GM08714 (cell line): ENCODE measurements at regions not wholly inside any gene's neighbourhood (a gene's known extent, or its start where the extent isn't known, plus 50 kb on each side); places are given as distances from the start of the nearest gene placed in this dataset.
"Not testable (repeated sequence)": the region's sequence is repeated elsewhere in the genome, so short reads cannot be mapped to it uniquely, and the experiment has no call there.

Experiments
- H3K4me3 ChIP-seq: fragments of 200-500 bp; sonication (Bioruptor generic); 2 replicates; pipeline ENCODE4 v1.5.1; 2014; ENCODE audit warnings: mild to moderate bottlenecking, low read length, inconsistent platforms
- ZNF274 ChIP-seq: IDR thresholded peaks from 2 replicates; pipeline ENCODE4 v1.6.1; 2012; ENCODE audit warnings: mild to moderate bottlenecking, low read depth, low read length

DNA sequence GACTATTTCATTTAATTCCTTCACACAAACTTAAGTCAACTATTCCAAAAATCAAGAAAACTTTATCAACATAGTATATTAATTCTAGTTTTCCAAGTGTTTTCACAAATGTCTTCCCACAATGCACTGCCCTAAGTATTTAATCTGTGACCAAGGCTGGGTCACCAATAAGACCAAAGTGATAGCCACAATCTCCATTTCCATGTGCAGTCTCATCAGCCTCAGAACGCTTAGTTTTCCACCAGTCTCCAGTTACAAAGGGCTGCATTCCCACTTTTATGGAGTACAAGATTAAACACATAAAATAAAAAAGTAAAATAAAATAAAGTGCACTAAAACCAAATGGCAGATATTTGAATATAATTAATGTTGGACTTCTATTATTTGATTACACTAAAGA, 371.6 kb upstream of the CCNH start:
- TF ChIP-seq ZNF274: no peak
- H3K4me3 ChIP-seq: no peak overlapping the region

DNA sequence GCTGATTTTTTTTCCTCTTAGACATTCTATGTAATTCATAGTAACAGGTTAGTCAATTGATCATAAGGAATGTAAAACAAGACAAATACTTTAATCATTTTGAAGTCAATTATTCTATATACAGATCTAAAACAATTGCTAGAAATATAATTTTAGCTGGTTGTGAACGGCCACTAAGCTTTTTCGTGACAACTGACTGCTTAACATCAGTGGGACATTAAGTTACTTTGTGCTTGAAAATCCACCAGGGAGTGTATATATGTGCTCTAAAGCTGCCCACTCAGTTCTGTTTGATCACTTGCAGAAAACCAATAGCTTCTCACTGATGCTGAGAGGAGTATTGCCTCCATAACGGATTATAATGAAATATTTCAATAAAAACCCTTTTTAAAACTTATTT, 370.2 kb upstream of the CCNH start:
- TF ChIP-seq ZNF274: no peak
- no peak overlapping the region for H3K4me3 ChIP-seq

DNA sequence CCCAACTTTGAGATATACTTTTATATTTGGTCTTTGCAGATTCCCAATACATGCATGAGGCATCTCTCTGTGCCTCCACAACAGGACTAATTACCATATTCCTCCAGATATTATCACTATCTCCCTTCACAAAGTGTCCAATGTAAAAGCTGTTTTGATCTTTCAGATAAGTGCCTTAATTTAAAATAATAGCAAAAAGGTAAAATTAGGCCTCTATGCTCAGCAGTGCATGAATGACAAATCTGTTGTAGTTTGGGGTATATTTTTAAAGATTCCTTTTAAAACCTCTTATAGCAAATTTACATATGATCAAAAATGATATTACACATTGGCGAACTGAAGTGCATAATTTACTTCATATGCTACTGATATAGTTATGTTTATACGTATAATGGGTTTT, 369.2 kb upstream of the CCNH start:
- no peak for TF ChIP-seq ZNF274
- no peak overlapping the region for H3K4me3 ChIP-seq

DNA sequence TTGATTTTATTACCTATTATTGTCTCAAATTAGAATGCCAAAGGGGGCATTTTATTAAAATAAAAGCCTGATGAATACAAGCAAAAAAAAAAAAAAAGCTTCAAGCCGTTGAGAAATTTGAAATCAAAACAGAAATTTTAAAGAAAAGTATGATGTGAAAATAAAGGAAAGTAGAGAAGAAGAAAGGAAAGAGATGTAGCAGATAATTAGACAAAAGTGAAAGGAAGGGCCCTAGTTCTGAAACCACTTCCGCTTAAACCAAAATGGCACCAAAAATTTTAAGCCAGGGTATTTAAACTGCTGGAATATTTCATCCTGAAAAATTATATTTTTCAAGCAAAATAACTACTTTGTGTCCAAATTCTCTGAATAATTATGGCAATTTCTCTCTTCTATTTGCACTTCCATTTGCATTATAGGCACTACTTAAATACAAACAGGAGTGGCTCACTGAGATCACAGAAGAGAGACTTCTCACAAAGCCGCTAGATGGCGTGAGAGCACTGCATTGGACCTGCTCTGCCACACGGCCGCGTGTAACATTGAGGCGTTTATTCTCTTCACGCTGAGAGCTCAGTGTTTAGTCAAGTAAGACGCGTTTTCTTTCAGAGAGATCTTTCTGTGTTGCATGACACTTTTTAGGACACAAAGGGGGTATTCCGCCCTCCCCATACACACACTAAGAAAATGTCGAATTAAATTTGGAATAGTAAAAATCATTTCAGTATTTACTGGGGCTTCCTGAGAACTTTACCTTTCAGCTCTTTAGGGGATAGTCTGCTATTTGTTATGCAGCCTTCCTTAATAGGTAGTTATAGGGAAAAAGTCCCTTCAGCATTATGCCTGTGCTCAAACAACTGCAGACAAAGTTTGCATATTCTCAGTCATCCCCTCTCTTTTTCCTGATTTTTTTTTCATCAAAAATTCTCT, 368.4 kb upstream of the CCNH start:
- H3K4me3 ChIP-seq: no peak overlapping the region
- TF ChIP-seq ZNF274: no peak

DNA sequence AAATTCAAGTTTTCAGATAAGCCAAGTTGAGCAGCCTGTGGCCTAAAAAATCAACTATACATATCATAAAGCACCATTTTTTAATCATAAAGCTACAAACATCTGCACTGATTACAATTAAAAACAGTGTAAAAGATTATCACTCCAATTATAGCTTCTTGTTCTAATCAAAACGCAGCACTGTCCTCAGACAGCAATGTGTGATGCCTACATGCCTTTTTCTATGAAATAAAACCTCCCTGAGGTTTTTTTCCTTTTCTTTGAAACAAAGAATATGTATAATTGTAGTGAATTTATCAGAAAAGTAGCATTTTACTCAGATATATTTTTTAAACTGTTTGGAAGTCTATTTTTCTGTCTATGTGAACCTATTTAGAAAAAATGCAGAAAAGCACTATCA, 366.1 kb upstream of the CCNH start:
- H3K4me3 ChIP-seq: no peak overlapping the region
- TF ChIP-seq ZNF274: no peak

DNA sequence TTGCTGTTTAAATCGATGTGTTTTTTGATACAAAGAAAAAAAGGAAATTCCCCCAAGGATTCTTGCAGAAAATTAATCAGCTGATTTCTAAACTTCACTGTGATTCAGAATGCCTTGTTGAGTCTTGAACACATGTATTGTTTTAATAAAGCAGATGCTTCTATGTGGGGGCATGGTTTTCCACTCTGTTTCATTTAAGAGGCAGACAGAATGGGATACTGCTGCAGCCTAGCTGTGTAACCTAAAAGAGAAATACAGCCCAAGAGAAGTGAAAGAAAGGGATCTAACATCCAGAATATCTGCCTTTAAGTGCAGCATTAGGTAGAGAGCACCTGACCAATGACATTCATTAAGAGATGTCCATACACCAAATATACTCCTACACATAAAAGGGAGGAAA, 365.1 kb upstream of the CCNH start:
- no peak overlapping the region for H3K4me3 ChIP-seq
- TF ChIP-seq ZNF274: no peak

DNA sequence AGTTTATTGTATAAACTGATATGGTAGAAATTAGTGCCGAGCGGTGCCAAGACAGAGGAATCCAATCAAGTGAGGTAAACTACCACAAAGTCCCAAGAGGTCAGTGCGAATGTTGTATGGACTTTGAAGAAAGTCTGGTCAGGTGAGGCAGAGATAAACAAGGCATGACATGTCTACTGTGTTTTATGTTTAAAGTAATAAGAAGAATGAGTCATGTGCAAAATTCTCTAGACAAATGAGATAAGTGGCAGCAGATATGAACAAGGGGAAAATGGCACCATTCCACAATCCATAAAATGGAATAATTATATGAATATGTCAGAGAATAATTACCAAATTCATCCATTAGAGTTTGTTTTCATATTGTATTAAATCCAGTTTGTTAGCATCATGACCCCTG, 364.1 kb upstream of the CCNH start:
- no peak overlapping the region for H3K4me3 ChIP-seq
- TF ChIP-seq ZNF274: no peak

DNA sequence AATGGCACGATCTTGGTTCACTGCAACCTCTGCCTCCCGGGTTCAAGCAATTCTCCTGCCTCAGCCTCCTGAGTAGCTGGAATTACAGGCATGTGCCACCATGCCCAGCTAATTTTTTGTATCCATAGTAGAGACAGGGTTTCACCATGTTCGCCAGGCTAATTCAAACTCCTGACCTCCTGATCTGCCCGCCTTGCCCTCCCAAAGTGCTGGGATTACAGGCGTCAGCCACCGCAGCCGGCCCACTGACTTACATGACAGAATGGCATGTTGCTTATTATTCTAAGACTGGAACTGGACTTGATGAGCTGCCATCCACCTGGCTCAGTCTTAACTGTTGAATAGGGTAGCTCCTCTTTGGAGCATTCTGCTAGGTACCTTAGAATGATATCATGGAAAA, 363.6 kb upstream of the CCNH start:
- not testable (repeated sequence) for H3K4me3 ChIP-seq

DNA sequence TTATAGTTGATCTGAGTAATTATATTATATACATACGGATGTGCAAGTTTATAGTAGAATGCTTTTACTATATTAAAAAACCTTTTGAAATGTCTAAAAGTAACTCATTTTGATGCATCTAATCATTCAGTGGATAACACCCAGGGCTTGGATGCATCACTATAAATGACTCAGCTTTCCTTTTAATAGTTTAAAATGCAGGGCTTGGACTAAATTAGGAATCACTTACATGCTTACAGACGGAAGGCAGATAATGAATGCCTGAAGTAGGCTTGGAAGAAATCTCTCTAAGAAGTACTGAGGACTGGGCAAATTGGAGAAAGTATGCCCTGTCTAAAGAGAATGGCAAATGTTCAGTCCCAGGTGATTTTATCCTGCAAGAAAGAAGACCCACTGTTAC, 362.5 kb upstream of the CCNH start:
- no peak for TF ChIP-seq ZNF274
- H3K4me3 ChIP-seq: no peak overlapping the region

DNA sequence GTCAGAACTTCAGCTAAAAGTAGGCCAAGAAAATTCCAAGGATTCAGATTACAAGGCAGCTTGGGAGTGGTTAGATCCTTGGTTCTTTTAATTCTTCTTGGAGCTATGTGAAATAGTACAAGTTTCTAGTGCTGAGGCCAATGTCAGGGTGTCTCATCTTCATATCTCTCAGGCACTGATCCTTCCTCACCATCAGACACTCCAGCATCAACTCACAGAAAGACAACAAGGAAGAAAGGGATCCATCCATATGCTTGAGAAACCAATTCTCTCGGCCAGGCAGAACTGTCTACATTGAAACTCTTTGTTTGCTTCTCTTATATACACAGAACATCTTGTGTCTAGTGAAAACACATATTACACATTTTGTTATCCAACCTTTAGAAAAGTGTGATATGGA, 362.1 kb upstream of the CCNH start:
- no peak overlapping the region for H3K4me3 ChIP-seq
- TF ChIP-seq ZNF274: no peak

DNA sequence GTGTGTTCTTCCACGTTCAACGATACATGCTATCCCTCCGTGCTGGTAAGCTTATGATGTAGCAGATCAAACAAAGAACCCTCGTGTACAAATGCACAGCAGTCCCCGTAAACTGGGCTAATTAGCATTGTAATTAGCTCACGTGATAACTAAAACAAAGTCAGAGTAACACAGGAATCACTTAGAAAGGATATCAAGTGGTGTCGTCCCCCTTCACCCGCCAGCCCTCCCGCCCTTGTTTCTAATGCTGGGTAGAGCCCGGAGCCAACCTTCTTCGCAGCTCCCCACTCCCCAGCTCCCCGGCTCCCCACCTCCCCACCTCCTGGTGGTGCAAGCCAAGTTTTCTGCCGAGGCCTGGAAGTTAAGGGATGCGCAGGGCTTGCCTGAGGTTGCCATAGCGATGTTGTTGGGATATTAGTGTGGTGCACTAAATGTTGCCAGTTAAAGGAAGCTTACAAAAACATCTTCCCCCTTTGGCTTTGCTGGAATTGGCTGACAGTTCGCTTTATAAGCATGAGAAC, 357.9 kb upstream of the CCNH start:
- TF ChIP-seq ZNF274: no peak
- H3K4me3 ChIP-seq: no peak overlapping the region

DNA sequence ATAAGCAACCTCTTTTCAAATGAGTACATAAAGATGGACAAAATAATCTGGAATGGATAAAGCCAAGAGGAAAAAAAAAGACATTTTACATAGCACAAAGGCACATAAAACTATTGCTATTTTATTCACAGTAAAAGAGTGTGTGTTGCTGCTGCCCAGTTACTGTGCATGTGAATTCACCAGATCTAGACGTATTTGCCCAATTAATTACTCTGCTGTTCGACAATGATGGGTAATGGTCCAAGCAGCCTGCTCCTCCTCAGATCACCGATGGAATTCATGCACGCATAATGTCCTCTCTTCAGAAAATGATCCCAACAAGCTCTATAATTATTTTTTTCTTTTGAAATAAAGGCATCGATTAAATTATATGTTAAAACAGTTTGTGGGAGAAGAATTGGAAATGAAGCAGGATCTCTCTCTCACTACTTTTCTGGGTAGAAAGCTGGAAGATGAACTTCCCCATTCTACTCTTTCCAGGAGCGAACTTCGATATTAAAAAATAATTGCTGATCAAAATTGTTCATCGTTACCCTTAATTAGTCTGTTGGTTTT, 357.4 kb upstream of the CCNH start:
- H3K4me3 ChIP-seq: no peak overlapping the region
- no peak for TF ChIP-seq ZNF274

DNA sequence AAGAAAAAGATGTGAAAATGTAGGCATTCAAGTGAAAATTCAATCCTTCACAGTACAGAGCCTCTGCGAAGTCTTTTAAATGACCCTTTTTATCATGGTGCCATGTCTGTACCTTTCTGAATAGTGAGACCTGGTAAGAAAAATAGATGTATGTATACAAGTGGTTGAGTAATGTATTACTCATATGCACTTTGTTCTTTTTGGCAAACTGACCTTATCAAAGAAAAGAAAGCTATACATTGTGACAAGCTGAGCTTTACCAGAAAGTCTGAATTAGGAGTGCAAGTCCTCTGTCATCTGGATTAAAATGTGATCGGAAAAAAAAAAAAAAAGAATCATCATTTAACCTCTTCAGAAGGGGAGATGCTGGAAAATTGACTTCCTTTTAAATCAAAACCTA, 356.4 kb upstream of the CCNH start:
- H3K4me3 ChIP-seq: no peak overlapping the region
- no peak for TF ChIP-seq ZNF274

DNA sequence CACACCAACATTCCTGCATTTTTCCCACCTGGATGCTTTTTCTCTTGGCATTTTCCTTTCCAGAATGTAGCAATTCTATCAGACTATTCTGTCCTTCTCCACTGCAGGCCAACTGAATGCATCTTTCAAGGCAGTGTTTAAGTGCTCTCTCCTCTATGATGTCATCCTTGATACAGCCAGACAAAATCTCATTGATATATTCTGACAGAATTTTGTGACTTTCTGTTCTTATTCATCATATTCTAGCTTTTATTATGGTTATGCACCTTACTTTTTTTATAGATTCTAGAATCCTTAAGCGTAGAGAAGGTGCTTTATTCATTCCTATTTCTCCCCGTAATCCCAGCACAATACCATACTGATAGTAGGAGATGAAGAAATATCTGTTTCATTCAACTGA, 355.5 kb upstream of the CCNH start:
- no peak for TF ChIP-seq ZNF274
- no peak overlapping the region for H3K4me3 ChIP-seq

DNA sequence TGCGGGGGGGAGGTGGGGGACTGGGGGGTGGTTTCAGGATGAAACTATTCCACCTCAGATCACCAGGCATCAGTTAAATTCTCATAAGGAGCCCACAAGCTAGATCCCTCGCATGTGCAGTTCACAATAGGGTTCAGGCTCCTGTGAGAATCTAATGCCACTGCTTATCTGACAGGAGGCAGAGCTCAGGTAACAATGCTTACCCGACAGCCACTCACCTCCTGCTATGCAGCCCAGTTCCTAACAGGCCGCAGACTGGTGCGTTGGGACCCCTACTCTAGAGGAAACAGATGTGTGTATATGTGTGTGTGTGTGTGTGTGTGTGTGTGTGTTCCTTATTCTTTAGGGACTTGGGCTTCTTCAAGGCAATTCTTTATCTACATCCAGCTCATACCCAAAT, 352.3 kb upstream of the CCNH start:
- no peak for TF ChIP-seq ZNF274
- H3K4me3 ChIP-seq: no peak overlapping the region

DNA sequence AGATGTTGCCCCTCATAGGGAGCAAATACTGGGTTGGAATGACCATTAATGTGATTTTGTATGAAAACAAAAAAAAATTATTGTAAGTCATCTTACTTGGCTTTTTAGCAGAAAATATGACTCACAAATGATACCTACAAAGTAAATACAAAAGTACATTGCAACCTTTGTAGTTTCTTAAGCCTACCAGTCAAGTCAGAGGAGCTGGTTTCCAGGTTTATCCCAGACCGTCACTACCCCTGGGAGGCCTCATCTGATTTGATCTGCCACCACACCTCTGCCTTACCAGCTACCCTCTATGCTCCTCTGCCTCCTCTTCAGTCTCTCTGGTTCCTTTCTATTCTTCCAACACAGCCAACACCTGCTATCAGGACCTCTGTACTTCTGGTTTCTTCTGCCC, 349.9 kb upstream of the CCNH start:
- no peak for TF ChIP-seq ZNF274
- H3K4me3 ChIP-seq: no peak overlapping the region

DNA sequence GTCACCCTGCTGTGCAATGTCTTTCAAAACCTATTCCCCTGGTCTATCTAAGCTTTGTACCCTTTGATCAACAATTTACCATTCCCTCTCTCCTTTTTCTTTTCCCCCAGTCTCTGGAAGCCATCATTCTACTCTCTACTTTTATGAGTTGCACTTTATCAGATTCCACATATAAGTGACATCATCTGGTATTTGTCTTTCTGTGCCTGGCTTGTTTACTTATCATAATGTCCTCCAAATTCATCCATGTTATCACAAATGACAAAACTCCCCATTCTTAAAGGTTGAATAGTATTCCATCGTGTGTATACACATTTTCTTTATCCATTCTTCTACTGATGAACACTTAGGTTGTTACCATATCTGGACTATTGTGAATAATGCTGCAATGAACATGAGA, 344.2 kb upstream of the CCNH start:
- TF ChIP-seq ZNF274: no peak
- H3K4me3 ChIP-seq: no peak overlapping the region
